ENCODE measurements at regions not wholly inside any gene's neighbourhood (a gene's known extent, or its start where the extent isn't known, plus 50 kb on each side); places are given as distances from the start of the nearest gene placed in this dataset.

- ATAC-seq (no peak), DNase-seq (no peak)
- intact Hi-C loops (cut with micrococcal nuclease) = no loop called here
Measured at GRCh38 chr15:31525185-31525695, 198.6 kb downstream of the KLF13 start.

- intact Hi-C loops (cut with micrococcal nuclease) = no loop called here
- no peak for DNase-seq
Measured at GRCh38 chr15:31525988-31526665, 199.5 kb downstream of the KLF13 start.

GRCh38 chr15:31526916-31527690 lies 200.5 kb downstream of the KLF13 start:
- intact Hi-C loops (cut with micrococcal nuclease) = no loop called here
- ATAC-seq (no peak), DNase-seq (no peak)

More at GRCh38 chr15:31525988-31526665, 199.5 kb downstream of the KLF13 start:
- ATAC-seq = no peak

GRCh38 chr15:31528846-31529245 lies 202.2 kb downstream of the KLF13 start:
- intact Hi-C loops (cut with micrococcal nuclease) = no loop called here
- ATAC-seq (no peak), DNase-seq (no peak)

GRCh38 chr15:31537770-31538592 lies 211.3 kb downstream of the KLF13 start:
- intact Hi-C loops (cut with micrococcal nuclease) = no loop called here
- ATAC-seq (no peak), DNase-seq (no peak)

- DNase-seq = no peak
- ATAC-seq = no peak
- intact Hi-C loops (cut with micrococcal nuclease) = no loop called here
Measured at GRCh38 chr15:31540633-31541032, 214.0 kb downstream of the KLF13 start.

GRCh38 chr15:31544361-31544760 lies 217.7 kb downstream of the KLF13 start:
- ATAC-seq (no peak), DNase-seq (no peak)
- intact Hi-C loops (cut with micrococcal nuclease) = no loop called here

- ATAC-seq (no peak), DNase-seq (no peak)
- intact Hi-C loops (cut with micrococcal nuclease) = no loop called here
Measured at GRCh38 chr15:31545257-31545656, 218.6 kb downstream of the KLF13 start.

GRCh38 chr15:31550211-31550977 lies 223.8 kb downstream of the KLF13 start:
- no peak for ATAC-seq
- no peak for DNase-seq
- intact Hi-C loops (cut with micrococcal nuclease) = no loop called here

- no peak for ATAC-seq
- DNase-seq = no peak
- intact Hi-C loops (cut with micrococcal nuclease) = no loop called here
Measured at GRCh38 chr15:31551323-31551722, 224.7 kb downstream of the KLF13 start.

- DNase-seq (no peak), ATAC-seq (no peak)
- intact Hi-C loops (cut with micrococcal nuclease) = no loop called here
Measured at GRCh38 chr15:31552482-31553099, 226.0 kb downstream of the KLF13 start.

- ATAC-seq = peak; percentile 85
- DNase-seq = peak; percentile 75
- intact Hi-C loops (cut with micrococcal nuclease) = no loop called here
Measured at GRCh38 chr15:31554261-31554660, 227.6 kb downstream of the KLF13 start.

GRCh38 chr15:31555022-31555421 lies 228.4 kb downstream of the KLF13 start:
- DNase-seq (no peak), ATAC-seq (peak; percentile 47)
- intact Hi-C loops (cut with micrococcal nuclease) = no loop called here

GRCh38 chr15:31556494-31557150 lies 230.0 kb downstream of the KLF13 start:
- DNase-seq (no peak), ATAC-seq (no peak)
- intact Hi-C loops (cut with micrococcal nuclease) = no loop called here

- intact Hi-C loops (cut with micrococcal nuclease) = no loop called here
- no peak for ATAC-seq
- DNase-seq = no peak
Measured at GRCh38 chr15:31557899-31558298, 231.3 kb downstream of the KLF13 start.

GRCh38 chr15:31558840-31559239 lies 232.2 kb downstream of the KLF13 start:
- DNase-seq = no peak
- intact Hi-C loops (cut with micrococcal nuclease) = no loop called here
- ATAC-seq = no peak

GRCh38 chr15:31559786-31560185 lies 233.2 kb downstream of the KLF13 start:
- ATAC-seq (no peak), DNase-seq (no peak)
- intact Hi-C loops (cut with micrococcal nuclease) = no loop called here

- intact Hi-C loops (cut with micrococcal nuclease) = no loop called here
- ATAC-seq = no peak
- DNase-seq = no peak
Measured at GRCh38 chr15:31560643-31561042, 234.0 kb downstream of the KLF13 start.
